Activated CD8-positive, alpha-beta memory T cell treated with anti-CD3 and anti-CD28 coated beads, Interleukin-2, amount 50 U/mL, for 24 hours (primary cell): ENCODE measurements at regions not wholly inside any gene's neighbourhood (a gene's known extent, or its start where the extent isn't known, plus 50 kb on each side); places are given as distances from the start of the nearest gene placed in this dataset.
"Not testable (repeated sequence)": the region's sequence is repeated elsewhere in the genome, so short reads cannot be mapped to it uniquely, and the experiment has no call there.

Source experiments
- DNase-seq: peaks from one replicate; pipeline ENCODE4 v3.0.0-alpha.2; 2020; ENCODE audit errors: extremely low read depth

GRCh38 chr11:134944131-134944530 lies 532.1 kb upstream of the B3GAT1 start:
- DNase-seq = no peak

GRCh38 chr11:134943544-134943943 lies 531.5 kb upstream of the B3GAT1 start:
- no peak for DNase-seq

- DNase-seq = no peak
These were observed 530.6 kb upstream of the B3GAT1 start for GRCh38 chr11:134942681-134943080.

GRCh38 chr11:134941936-134942600 lies 530.0 kb upstream of the B3GAT1 start:
- DNase-seq = not testable (repeated sequence)

GRCh38 chr11:134941326-134941725 lies 529.3 kb upstream of the B3GAT1 start:
- DNase-seq = no peak

GRCh38 chr11:134940441-134941126 lies 528.5 kb upstream of the B3GAT1 start:
- DNase-seq = no peak

GRCh38 chr11:134939905-134940304 lies 527.9 kb upstream of the B3GAT1 start:
- DNase-seq = no peak

- DNase-seq = no peak
These were observed 527.0 kb upstream of the B3GAT1 start for GRCh38 chr11:134939031-134939430.

GRCh38 chr11:134938212-134938611 lies 526.2 kb upstream of the B3GAT1 start:
- no peak for DNase-seq

- not testable (repeated sequence) for DNase-seq
These were observed 525.2 kb upstream of the B3GAT1 start for GRCh38 chr11:134937193-134937592.

GRCh38 chr11:134932761-134933160 lies 520.7 kb upstream of the B3GAT1 start:
- no peak for DNase-seq

GRCh38 chr11:134925432-134925831 lies 513.4 kb upstream of the B3GAT1 start:
- no peak for DNase-seq

GRCh38 chr11:134923441-134923840 lies 511.4 kb upstream of the B3GAT1 start:
- DNase-seq = no peak

- no peak for DNase-seq
These were observed 509.9 kb upstream of the B3GAT1 start for GRCh38 chr11:134921938-134922337.

GRCh38 chr11:134920851-134921608 lies 509.0 kb upstream of the B3GAT1 start:
- DNase-seq = no peak

- no peak for DNase-seq
These were observed 504.6 kb upstream of the B3GAT1 start for GRCh38 chr11:134916421-134917213.

GRCh38 chr11:134915881-134916280 lies 503.8 kb upstream of the B3GAT1 start:
- no peak for DNase-seq

GRCh38 chr11:134915212-134915611 lies 503.2 kb upstream of the B3GAT1 start:
- DNase-seq = no peak

GRCh38 chr11:134913999-134914590 lies 502.1 kb upstream of the B3GAT1 start:
- DNase-seq = no peak

GRCh38 chr11:134913391-134913790 lies 501.3 kb upstream of the B3GAT1 start:
- no peak for DNase-seq

- no peak for DNase-seq
These were observed 499.6 kb upstream of the B3GAT1 start for GRCh38 chr11:134911514-134912180.
